Body of pancreas (tissue), 4 donors: ENCODE measurements at regions not wholly inside any gene's neighbourhood (a gene's known extent, or its start where the extent isn't known, plus 50 kb on each side); places are given as distances from the start of the nearest gene placed in this dataset.

ENCODE experiments used
- POLR2A ChIP-seq, 3 donors: fragments of 450-650 bp; IDR thresholded peaks; one replicate each; pipeline ENCODE4 v1.6.1; 2016; ENCODE audit warnings: antibody characterized with exemption in 3 of 3, mild to moderate bottlenecking in 2 of 3
- TF ChIP-seq, protein P1 (sequence below), 7 experiments: fragments of 450-650 bp in 4 of 7; fragments of 200-600 bp in 3 of 7; sonication (generic) in 3 of 7; IDR thresholded peaks; one replicate each; pipeline ENCODE4 v1.5.1; 2016 to 2019; ENCODE audit warnings: antibody characterized with exemption in 7 of 7

- TF ChIP-seq, protein P1, sequence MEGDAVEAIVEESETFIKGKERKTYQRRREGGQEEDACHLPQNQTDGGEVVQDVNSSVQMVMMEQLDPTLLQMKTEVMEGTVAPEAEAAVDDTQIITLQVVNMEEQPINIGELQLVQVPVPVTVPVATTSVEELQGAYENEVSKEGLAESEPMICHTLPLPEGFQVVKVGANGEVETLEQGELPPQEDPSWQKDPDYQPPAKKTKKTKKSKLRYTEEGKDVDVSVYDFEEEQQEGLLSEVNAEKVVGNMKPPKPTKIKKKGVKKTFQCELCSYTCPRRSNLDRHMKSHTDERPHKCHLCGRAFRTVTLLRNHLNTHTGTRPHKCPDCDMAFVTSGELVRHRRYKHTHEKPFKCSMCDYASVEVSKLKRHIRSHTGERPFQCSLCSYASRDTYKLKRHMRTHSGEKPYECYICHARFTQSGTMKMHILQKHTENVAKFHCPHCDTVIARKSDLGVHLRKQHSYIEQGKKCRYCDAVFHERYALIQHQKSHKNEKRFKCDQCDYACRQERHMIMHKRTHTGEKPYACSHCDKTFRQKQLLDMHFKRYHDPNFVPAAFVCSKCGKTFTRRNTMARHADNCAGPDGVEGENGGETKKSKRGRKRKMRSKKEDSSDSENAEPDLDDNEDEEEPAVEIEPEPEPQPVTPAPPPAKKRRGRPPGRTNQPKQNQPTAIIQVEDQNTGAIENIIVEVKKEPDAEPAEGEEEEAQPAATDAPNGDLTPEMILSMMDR (IDR thresholded peaks at IDR 0.05): no peak
- no peak for TF ChIP-seq POLR2A (IDR thresholded peaks at IDR 0.05)
These were observed 81.0 kb downstream of the PCDH18 start for GRCh38 chr4:137451172-137451825.
